HG02970 (cell line): ENCODE measurements at regions not wholly inside any gene's neighbourhood (a gene's known extent, or its start where the extent isn't known, plus 50 kb on each side); places are given as distances from the start of the nearest gene placed in this dataset.

Source experiments
- ATAC-seq: cut with Tn5 transposase; IDR thresholded peaks from one replicate; pipeline ENCODE4 v1.9.1; 2021; ENCODE audit warnings: mild to moderate bottlenecking, moderate library complexity, moderate number of reproducible peaks; ENCODE audit not compliant: unreplicated experiment, low FRiP score

DNA sequence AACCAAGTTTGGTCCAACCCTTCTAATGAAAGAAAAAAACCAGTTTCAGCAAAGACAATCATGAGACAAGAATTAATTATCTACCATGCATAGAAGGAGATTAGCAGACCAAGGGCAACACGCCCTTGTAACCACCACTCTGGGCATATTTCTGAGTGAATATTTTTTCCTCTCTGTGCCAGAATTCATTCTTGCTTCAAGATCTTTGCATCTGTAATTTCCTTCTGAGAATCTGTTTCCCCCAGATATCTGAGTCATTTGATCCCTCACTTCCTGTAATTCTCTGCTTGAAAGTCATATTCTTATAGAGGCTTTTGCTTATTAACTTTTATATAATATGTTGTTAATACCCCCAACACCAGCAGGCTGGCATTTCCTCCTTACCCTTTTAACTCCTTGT is 243.7 kb downstream of the SLC16A7 start:
- no peak for ATAC-seq

DNA sequence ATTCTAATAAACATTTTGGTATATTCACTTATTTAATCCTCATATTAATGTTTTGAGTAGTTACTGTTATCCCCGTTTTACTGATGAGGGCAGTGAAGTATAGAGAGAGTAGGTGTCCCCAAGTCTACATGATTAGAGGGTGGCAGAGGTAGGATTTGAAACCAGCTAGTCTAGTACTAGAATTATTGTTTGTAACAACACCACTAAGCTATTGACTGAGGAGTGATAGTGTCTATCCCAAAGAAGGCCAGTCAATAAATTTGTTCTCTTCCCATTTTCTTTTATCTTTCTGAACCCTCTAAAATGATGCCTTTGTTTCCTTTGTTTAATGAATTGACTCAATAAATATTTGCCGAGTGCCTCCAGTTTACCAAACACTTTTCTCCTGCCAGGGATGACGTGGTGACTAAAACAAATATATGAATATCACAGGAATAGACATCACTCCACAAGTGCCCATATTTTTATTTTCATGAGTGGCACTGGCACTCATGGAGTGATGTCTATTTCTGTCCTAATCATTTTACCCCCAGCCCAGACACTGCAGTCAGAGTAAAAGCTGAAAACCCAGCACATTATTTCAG is 247.5 kb downstream of the SLC16A7 start:
- ATAC-seq, result no peak

DNA sequence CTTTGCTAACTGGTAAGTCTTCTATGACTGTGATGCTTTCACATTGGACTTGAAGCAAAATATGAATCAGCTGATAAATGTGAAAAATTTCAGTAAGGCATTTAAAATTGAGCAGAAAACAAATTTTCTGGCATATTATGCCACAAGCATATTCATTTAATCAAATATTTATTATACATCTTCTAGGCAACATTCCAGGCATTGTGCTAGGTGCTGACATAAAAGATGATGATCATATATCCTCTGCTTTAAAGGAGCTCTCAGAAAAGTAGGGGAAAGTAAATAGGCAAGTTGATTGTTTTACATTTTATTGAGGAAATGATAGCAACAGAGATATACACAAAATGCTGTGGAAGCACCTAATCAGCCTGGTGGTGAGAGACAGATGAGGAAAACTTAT is 248.9 kb downstream of the SLC16A7 start:
- no peak for ATAC-seq

DNA sequence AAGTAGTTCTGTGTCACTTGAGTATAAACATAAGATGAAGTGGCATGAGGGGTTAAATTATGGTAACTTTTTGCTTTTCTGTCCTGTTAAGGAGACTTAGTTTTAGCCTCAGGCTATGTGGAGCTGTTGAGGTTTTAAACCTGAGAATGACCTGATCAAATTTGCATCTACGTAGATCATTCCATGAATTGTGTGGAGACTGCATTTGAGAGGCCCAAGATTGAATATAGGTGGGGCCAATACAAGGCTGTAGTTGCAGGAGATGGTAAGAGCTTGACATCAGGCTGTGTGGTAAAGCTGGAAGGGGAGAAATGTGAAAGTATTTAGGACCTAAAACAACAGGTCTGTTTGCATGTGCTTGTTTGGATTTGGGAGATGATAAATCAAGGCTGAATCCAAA is 249.5 kb downstream of the SLC16A7 start:
- no peak for ATAC-seq

DNA sequence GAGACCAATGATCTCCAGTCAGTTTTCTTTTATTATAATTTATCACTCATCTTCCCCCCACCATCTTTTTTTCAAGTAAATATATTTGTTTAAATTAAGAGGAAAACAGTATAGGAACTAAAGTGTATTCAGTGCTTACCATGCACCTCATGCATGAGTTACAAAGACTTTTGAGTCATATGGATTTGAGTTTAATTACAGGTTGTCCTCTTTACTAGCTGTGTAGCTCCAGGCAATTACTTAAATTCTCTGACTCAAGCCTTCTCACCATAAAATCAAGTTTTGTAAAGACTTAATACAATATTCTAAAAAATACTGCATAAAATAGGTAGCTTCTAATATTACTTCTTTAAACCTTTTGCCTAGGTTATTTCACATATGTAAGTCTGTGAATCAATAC is 251.3 kb downstream of the SLC16A7 start:
- ATAC-seq, result no peak

DNA sequence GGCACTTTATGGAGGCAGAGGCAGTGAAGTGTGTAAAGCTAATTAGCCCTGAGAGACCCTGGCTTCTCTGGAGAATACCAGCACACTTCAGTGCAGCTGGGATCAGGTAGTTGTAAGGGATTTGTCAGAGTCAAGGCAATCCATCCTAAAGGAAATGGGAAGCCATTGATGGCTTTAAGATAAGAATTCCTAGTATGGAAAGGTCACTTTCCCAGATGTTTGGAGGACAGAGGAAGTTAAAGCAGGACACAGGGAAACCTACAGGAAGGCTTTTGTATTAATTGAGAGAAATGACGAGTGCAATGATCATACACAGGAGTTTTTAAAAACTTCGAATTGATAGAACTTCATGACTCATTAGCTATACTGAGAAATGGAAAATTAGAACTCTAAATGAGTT is 254.4 kb downstream of the SLC16A7 start:
- ATAC-seq, result no peak

DNA sequence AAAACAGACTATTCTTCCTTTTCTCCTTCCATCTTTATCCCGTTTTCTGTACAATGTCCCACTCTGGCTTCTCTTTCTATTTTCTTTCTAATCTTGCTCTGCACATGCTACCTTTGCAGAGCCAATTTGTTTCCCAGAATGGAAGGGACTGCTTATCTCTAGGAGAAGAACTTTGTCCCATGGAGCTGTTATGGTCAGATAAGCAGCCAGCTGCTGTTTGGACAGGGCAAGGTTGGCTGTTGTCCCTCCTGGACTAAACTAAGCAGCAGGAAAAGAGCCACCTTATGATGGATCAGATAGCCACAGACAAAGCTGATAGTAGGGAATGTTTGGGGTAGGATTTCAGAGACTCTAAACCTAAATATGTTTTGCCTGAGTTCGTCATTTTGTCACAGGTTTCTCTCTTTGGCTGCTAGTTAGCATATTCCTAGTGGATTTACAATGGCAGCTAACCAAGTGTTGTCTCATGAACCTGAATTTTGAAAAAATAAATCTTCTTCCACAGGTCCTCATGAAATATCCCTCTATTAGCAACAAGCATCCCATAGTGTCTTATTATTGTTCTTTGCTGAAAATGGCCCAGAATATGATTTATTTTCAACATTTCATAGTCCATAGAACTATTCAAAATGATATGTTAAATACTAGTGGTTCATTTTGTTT is 262.8 kb downstream of the SLC16A7 start:
- ATAC-seq, result no peak

DNA sequence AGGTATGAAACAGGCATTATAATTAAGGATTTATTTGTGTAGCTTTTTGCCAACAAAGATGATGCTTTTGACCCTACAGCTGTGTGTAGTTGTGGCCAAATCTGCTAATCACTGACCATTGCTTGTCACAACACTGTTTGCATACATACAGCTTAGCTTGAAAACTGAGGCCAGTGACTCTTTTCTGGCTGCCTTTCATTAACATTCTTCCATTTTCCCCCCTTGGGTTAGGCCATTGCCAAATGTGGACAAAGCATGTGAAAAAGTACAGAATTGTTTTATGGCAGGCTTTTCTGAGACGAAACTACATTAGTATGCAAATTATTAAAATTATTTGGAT is 263.3 kb downstream of the SLC16A7 start:
- no peak for ATAC-seq

DNA sequence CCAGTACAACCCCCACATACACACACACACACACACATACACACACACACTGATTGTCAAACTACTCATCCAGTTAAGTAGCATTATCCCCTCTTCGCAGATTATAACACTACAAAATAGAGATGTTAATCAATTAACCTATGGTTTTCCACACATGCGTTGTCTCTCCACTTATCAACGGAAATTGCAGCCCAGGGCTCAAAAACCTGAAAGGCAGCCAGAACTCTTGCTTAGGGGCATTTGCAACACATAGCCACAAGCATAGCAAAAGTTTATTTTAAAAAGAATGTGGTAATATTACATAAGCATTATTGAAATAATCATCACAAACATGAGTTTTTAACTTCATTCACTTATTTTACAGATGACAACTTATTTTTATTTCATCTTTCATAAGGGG is 265.8 kb downstream of the SLC16A7 start:
- no peak for ATAC-seq

DNA sequence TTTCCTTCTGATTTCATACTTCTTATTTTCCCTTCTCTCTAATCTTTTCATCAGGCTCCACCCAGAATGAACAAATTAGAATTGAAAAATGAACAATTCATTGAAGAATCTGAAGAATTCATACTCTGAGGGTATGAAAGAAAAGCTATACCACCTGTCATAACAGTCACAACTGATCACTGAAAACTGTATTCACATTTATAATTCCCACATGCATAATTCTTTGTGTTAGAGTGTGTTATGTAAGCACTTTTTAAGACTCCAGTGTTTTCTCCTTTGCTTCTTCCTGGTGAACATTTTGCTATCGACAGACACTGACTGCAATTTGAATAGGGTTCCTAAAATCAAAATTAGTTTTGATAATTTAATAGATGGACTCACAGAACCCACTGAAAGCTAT is 271.2 kb downstream of the SLC16A7 start:
- no peak for ATAC-seq

DNA sequence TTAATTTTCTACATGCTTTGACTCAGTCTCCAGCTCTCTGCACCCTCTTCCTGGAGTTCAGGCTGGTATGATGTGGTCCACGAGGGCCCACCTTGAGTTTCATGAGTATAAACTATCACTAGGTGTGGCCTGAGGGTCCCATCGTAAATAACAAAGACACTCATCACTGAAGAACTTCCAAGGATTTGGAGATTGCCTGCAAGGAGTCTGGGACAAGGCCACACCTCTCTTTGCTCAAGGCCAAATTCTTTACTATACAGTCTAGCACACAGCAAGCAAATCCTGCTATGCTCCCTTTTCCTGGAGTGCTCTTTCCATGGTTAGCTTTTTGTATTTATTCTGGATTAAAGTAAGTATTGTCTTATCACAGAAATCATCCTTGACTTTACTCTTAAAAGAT is 271.9 kb downstream of the SLC16A7 start:
- ATAC-seq, result no peak

DNA sequence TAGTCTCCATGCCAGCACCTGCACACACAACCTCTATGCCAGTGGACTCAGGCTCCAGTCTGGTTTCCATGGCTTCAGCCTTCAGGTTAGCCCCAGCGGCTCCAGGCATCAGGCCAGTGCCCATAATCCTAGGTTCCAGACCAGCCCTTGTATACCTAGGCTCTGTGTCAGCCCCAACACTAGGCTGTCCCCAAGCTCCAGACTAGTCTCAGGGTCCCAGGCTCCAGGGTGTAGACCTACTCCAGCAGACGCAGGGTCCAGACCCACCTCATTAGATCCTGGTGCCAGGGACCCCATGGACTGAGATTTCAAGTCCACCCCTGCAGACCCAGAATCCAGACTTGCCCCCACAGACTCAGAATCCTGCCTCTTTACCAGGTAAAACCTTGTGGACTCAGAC is 275.9 kb downstream of the SLC16A7 start:
- no peak for ATAC-seq

DNA sequence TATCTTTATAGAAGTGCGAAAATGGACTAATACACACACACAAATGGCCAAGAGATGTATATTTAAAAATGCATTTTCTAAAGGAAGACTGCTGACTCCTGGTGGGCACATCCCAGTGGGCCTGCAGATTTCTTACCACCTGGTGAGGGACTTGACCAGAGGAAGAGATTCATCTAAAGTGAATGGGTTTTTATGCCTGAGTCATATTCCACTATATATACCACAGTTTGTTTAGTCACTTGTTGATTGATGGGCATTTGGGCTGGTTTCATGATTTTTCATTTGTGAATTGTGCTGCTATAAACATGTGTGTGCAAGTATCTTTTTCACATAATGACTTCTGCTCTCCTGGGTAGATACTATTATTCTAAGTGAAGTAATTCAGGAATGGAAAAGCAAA is 277.3 kb downstream of the SLC16A7 start:
- ATAC-seq, result no peak

DNA sequence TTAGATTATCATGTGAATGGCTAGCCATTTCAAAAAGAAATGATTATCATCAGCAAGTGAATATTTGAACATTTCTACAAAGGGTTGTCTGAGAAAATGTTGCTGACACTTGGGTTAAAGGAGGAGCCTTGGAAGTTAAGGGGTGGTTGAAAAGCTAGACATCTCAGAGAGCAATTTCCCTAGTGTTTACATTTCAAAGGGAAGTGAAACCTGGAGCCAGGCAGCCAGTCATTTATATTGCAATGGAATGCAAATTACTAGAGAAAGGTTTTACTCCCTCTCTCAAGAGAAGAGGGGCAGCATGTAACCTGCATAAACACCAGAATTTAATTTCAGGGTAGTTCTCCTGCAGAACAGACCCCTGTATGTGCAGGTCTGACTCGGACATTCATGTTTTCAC is 279.0 kb downstream of the SLC16A7 start:
- no peak for ATAC-seq

DNA sequence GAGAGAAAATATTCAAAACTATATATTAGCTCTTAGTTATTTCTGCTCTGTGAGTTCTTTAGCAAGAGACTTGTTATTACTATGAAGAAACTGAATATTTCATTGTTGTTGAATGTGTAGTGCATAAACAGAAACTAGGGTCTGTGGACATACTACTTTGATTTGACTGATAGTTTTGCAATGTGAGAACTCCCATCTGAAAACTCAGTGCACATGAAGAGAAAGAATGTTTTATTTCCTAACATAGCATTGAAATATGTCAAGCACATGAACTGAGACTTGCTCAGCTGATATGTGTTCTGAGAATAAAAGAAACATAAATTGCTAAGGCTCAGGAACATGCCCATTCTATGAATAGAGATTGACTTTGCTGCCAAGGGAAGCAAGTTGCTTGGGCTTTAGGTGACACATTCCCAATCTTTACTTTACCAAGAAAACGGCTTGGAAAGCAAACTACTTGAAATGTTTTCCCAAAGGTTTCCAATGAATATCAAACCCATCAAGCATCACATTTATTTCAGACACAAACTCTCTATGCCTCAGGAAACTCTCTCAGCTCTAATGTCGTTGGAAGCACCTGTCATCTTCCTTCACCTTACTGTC is 290.4 kb downstream of the SLC16A7 start:
- ATAC-seq, result no peak

DNA sequence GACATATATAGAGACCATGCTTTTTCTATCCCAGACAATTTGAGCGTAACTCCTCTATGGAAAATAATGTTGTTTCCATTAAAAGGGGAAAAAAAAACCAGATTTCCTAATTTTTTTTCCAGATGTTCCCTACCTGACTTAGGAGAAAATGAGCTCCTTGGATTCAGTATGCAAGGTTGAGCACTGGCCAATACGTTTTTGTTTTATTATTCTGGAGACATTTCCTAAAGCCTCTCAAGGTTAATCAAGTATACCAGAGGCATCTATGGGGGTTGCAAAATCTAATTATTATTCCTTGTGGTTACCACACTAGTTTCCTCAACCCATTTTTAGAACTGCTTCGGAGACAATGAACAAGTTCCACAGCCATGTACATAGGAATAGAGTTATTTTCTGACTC is 291.3 kb downstream of the SLC16A7 start:
- no peak for ATAC-seq

DNA sequence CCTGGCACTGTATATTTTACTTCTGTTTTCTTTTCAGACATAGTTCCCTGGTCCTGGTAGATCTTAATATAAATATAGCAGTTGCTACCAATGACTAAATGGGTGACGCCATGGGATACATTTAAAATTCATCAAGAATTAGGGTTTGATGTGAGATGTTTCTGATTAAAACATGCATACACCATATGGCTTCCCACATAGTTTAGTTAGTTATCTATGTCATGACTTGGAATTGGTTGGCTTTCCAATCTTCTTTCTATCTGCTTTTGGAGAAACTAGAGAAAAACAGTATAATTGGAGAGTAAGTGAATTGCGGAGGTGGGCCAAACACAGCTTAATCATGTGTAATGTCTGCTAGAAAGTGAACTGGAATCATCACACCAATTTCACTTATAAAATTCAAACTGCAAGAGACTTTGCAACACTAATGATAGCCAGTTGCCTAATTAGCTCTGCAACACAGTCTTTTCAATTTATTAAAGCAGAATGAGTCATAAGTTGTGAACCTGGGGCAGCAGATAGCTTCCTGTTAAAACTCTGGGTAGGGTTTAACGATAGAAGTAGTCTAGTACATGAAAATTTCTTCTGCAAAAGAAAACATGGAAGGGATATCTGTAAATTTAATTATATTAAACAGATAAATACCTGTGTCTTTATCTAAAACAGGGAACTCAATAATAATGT is 295.2 kb downstream of the SLC16A7 start:
- no peak for ATAC-seq

DNA sequence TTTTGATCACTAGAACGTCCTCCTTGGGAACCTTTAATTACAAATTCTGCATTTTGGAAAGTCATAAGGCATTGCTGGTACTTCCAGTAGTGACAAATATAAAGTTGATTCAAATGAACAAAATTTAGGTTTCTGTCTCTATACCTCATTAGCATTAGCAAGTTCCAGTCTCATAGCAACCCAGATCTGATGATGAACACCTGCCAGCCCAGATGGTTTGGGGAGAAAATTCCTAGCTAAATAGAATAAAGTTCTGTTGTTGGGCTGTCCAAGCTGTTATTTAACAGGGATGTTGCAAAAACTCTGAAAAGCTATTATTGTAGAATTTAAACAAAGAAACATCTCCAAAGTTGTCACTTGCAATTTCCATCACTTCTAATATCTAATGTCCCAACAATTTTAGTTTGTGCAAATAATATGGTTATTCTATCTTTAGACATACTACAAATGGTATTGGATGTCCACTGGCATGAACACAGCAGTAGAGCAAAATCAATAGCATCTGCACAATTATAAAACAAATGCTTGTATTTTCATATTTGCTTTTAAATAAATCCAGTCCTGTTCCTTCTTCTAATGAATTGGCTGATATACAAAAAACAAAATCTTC is 299.4 kb downstream of the SLC16A7 start:
- no peak for ATAC-seq

DNA sequence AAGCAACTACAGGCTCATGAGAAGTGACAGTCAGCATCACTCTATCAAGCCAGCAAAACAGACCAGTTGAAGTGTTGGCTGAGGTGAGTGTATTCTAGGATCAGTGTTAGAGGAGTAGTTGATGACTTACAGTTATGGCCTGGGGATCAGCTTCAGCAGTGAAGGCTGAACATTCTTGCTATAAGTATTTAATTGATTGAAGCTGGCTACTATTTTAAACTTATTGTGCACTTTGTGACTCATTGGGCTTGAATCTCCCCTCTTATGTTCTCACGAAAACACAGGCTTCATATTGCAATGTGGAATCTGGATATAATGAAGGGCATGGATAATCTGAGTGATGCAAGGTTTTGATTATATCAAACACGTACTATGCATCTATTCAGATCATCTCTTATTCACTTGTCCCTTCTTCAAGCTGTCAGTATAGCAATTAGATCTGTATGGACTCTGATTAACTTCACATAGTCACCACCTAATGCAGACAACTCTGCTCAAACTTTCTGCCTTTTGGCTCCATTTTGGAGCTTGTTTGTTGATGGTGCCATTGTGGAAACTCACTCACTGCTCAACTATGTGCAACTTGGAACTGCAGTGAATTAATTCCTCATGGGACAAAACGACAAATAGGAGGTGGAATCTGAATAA is 309.2 kb downstream of the SLC16A7 start:
- no peak for ATAC-seq

DNA sequence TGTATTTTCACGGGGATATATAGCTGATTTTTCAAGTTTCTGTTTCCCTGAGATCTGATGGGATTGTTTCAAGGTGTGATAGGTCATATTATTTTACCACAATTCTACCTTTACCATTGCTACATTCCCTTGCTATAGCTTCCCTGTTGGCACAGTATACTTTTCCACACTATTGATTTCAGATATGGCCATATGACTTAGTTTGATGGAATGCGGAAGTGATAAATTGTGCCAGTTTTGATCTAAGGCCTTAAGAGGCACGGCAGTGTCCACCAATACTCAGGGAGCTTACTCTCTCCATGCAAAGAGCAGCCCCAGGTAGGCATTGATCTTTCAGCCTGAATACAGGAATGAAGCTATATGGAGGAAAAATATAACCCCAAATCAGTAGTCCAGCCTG is 315.7 kb downstream of the SLC16A7 start:
- no peak for ATAC-seq

DNA sequence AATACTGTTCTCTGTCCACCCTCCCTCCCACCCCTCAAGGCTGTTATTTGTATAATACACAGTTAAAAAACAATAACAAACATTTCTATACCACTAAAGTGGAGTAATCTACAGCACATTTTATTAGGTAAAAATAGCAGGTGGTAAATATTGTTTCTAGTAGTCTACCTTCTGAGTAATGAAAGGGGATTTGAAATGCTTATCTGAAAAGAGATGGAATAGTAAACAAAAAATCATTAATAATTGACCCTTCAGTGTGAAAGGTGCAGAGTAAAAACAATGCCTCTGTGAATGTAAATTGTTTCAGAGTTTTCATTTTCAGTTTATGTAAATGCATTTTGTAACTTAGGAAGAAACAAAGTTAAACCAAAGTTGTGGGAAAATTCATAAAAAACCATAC is 321.2 kb downstream of the SLC16A7 start:
- ATAC-seq, result no peak
